GM18508 (cell line): ENCODE measurements at regions not wholly inside any gene's neighbourhood (a gene's known extent, or its start where the extent isn't known, plus 50 kb on each side); places are given as distances from the start of the nearest gene placed in this dataset.
"Not testable (repeated sequence)": the region's sequence is repeated elsewhere in the genome, so short reads cannot be mapped to it uniquely, and the experiment has no call there.

Source experiments
- ATAC-seq: cut with Tn5 transposase; IDR thresholded peaks from one replicate; pipeline ENCODE4 v1.9.1; 2021; ENCODE audit warnings: moderate number of reproducible peaks; ENCODE audit not compliant: insufficient read depth, unreplicated experiment

GRCh38 chr4:155479835-155480234 lies 103.1 kb upstream of the MAP9 start:
- no peak for ATAC-seq

- ATAC-seq = no peak
Observed at GRCh38 chr4:155478336-155478835, 101.6 kb upstream of the MAP9 start.

- ATAC-seq = no peak
Observed at GRCh38 chr4:155474758-155475157, 98.0 kb upstream of the MAP9 start.

DNA sequence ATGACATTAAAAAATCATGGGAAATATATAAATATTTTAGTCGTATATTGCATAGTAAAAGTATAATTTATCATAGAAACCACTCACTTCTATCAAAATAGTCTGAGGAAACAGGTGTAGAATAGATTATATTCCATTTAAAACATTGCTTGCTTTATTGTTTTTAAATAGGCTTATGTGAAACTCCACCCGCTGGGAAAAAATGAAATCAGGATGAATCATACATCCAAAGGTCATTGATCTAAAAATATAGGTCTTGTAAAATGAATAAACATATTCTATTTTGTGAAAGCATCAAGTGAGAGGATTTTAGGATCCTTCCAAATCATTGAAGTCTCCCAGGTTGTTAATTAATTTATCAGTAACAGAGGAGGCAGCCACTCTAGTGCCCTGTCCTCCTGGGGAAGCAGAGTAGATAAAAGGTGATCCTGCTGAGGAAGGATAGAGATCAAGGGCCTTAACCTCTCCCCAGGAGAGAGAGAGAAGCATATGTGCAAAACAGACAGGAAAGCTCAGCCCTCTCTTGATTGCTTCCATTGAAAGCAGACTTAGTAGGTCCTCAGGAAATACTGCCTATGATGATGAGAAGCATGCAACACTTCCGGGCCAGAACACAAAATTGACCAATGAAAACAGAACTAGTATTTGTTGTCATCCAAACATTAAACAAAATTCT lies 96.8 kb upstream of the MAP9 start:
- no peak for ATAC-seq

DNA sequence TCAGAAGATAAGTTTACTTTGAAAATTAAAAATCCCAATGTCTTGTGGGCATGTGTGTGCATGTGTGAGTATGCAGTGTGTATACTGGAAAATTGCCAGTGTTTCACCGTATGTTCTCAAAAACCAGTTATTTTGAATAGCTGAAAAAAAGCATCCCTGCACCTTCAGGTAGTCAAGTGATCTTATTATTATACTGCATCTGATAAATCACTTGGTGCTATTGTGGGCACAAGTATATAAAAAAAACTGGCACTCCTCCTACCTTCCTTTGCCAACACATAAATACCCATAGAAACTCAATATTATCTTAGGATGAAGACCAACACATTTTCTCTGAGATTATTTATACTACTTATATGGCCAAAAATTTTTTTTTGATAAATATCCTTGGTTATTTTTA lies 91.5 kb upstream of the MAP9 start:
- no peak for ATAC-seq

GRCh38 chr4:155450676-155451075 lies 73.9 kb upstream of the MAP9 start:
- ATAC-seq = no peak

DNA sequence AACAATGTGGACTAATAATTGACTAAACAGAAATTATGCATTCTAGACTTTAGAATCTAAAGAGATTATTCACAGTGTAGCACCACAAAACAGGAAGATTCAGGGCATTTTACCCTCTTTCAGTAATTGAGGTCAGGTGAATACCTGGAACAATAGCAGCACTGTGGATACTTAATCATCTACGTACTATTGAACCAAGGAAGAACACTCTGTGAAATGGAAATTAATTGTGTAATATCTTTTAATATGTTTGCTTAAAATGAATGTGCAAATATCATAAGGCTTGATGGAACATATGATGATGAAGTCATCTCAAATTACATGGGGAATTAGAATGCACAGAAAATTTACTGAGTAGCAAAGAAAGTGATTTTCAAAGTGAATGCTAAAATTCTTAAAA lies 68.5 kb upstream of the MAP9 start:
- ATAC-seq = no peak

DNA sequence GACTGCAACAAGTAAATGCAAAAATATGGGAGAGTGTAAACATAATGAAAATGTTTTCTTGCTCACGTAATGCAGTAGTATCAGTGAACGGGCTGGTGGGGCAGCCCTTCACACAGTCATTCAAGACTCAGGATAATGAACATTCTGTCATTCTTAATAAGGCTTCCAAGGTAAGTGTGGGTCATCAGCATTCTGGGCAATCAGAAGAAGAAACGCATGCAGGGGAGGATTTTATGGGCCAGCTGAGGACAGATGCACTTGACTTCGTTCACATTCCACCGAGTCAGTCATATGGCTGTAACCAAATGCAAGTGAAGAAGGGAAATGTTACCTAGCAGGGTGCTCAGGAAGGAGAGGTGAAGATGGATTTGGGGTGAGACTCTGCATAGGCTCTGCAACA lies 68.0 kb upstream of the MAP9 start:
- no peak for ATAC-seq

DNA sequence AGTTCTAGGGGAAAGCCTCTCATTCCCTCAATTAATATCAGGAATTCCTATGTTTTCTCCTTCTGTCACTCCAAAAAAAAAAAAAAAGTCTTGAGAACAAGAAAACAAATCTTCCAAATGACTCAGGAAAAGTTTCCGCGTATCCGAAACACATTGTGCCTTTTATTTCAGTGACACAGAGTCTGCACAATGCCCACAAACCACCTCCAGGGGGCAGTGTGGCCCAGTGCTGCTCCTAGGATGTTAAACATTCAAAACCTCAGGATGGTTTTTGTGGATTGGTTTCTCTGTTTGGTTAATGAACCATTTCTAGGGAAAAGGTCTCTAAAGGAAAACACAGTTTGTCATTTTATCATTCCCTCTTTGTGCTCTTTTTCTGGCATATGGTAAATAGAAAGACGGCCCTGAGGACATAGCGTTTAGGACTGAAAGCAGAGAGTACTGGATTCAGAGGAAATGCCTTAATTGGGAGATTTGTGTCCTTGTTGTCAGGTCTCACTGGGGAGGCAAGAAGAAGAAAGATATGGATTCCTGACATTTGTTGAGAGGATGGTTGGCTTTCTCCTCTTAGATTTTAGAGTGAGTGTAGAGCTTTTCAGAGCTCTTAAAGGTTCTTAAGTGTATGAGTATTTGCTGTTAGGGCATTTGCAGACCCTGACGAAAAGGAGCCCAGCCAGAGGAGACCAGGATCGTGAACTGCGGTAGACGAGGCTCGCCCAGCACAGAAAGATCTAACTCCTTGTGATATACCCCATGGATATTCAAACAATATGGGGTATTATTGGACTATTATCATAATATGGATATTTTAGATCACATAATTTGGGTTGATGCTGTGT lies 65.7 kb upstream of the MAP9 start:
- ATAC-seq = peak; percentile 60

GRCh38 chr4:155441475-155441874 lies 64.7 kb upstream of the MAP9 start:
- no peak for ATAC-seq

DNA sequence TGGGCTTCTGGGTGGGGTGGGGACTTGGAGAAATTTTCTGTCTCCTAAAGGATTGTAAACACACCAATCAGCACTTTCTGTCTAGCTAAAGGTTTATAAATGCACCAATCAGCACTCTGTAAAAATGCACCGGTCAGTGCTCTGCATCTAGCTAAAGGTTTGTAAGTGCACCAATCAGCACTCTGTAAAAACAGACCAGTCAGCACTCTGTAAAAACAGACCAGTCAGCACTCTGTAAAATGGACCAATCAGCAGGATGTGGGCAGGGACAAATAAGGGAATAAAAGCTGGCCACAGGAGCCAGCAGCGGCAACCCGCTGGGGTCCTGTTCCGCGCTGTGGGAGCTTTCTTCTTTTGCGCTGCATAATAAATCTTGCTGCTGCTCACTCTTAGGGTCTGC lies 63.0 kb upstream of the MAP9 start:
- ATAC-seq = not testable (repeated sequence)

DNA sequence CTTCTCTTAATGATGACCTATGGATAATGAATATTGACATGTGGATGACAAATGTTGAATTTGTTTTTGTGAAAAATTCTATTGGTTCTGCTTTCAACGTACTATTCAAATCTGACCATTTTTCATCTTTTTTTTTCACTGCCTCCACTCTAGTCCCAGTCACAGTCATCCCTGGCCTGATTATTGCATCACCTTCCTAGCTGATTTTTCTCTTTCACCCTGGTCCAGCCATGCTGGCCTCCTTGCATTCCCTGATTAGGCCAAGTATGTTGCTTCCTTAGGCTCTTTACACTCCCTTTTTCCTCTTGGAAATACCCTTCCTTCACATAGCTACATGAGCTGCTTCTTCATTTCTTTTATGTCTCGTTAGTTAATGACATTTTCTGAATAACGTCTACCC lies 58.1 kb upstream of the MAP9 start:
- no peak for ATAC-seq

DNA sequence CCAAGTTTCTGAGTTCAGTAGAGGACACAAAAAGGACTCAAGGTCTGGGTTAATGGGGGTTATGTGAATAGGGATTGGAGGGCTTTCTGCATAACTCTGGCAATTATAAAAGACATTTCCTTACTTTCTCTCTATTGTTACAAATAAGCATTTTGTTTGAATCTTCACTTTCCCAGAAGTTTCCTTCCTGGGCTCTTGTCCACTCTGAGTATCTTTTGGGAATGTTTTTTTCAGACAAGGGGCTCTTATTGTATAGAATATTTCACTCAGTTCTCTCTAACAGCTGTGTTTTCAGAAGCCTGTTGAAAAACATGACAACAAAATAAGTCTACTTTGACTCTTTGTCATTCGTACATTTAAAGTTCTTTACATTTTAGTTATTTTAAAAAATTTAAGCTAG lies 57.6 kb upstream of the MAP9 start:
- ATAC-seq = no peak

DNA sequence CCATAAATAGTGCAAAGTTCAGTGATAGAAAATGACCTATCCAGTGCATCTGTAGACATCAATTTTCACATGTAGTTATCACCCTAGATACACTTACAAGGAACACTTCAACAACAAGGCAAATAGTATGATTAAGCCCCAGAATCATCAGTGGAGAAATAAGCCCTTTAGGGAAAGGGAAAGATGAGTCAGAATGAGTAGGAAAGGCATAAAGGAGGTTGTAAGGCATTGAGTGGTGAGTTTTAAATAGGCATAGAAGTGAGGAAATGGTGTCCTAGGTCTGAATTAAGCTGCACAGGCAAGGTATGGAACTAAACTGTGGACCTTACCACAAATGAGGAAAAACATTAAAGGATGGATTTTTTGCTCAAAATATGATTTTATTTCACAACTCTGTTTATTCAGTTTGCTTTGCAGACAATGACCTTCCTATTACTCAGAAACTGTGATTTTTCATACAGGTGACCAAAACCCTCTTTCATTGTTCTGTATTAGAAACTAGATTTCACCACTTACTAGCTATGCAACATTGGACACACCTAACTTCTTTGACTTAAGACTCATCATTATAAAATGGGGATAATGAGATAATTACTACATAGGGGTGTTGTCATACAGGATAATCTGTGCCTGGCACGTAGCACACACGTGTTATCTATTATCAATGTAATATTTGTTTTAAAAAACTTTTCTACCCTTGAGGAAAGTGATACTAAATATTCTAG lies 57.0 kb upstream of the MAP9 start:
- no peak for ATAC-seq

DNA sequence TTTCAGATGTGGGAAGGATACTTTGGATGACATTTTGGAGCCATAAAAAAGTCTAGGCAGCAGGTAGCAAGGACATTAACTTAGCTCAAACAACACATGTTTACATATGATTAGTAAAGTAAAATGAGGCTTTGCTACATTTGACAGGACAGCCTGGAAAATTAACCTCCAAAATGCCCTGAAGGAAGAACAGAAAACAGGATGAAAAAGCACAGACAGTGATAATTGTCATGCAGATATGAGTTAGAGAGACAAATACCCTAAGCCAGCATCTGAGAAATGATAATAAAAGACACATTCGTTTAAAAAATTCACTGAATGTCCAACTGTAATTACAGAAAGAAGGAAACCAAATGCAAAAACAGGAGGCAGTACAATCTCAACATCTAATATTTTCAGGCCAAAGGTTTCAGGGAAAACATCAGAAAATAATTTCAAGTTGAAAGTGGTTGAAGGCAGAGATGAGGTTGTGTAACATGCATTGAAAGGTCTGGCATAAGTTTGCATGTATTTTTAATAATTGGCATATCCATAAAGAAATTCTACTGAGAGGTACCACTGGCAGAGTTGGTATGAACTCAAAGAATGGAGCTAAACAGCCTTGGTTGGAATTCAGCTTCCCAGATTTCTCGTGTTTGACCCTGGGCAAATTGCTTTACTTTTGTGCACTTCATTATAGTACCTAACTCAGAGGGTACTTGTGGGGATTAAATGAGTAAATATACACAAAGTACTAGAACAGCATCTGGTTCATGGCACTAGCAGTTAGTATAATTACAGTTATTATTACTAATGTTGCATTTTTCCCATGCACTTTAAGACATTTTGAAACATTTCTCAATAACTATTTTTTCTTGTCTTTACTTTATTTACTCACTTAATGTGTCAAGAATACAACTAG lies 54.4 kb upstream of the MAP9 start:
- no peak for ATAC-seq

DNA sequence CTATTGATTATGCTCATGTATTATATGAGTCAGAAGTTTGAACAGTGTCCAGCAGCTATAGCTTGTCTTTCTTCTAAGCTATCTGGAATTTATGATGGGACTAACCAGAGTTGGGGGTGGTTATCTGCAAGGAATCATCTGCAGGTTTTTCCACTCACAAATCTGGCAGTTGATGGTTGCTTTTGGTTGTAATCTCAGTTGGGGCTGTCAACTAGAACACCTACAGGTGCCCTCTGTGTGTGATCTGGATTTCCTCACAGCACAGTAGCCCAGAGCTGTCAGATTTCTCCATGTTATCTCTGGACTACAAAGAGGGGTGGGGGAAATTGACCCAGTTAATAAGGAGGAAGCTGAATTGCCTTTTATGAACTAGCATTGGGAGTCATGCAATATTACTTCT lies 51.4 kb upstream of the MAP9 start:
- ATAC-seq = no peak

- ATAC-seq = no peak
Observed at GRCh38 chr4:155426953-155427352, 50.2 kb upstream of the MAP9 start.
